ENCODE measurements at regions not wholly inside any gene's neighbourhood (a gene's known extent, or its start where the extent isn't known, plus 50 kb on each side); places are given as distances from the start of the nearest gene placed in this dataset.

GRCh38 chr2:2758793-2759367 is 427.8 kb upstream of the MYT1L start:
- DNase-seq (ENCODE audit: extremely low read depth, low read depth, low spot score): no peak

GRCh38 chr2:2757764-2758163 is 426.7 kb upstream of the MYT1L start:
- DNase-seq (ENCODE audit: extremely low read depth, low read depth, low spot score): no peak

GRCh38 chr2:2756886-2757285 is 425.8 kb upstream of the MYT1L start:
- DNase-seq (ENCODE audit: extremely low read depth, low read depth, low spot score): no peak

- no peak for DNase-seq (ENCODE audit: extremely low read depth, low read depth, low spot score)
Observed at GRCh38 chr2:2755990-2756389, 424.9 kb upstream of the MYT1L start.

GRCh38 chr2:2754940-2755339 is 423.9 kb upstream of the MYT1L start:
- no peak for DNase-seq (ENCODE audit: extremely low read depth, low read depth, low spot score)

- DNase-seq (ENCODE audit: extremely low read depth, low read depth, low spot score): no peak
Observed at GRCh38 chr2:2751715-2752315, 420.7 kb upstream of the MYT1L start.

- DNase-seq (ENCODE audit: extremely low read depth, low read depth, low spot score): no peak
Observed at GRCh38 chr2:2750867-2751714, 420.0 kb upstream of the MYT1L start.

GRCh38 chr2:2749206-2749598 is 418.1 kb upstream of the MYT1L start:
- no peak for DNase-seq (ENCODE audit: extremely low read depth, low read depth, low spot score)

- DNase-seq (ENCODE audit: extremely low read depth, low read depth, low spot score): no peak
Observed at GRCh38 chr2:2748399-2749205, 417.5 kb upstream of the MYT1L start.

- DNase-seq (ENCODE audit: extremely low read depth, low read depth, low spot score): no peak
Observed at GRCh38 chr2:2747797-2748301, 416.8 kb upstream of the MYT1L start.

- DNase-seq (ENCODE audit: extremely low read depth, low read depth, low spot score): no peak
Observed at GRCh38 chr2:2746731-2747130, 415.7 kb upstream of the MYT1L start.

- no peak for DNase-seq (ENCODE audit: extremely low read depth, low read depth, low spot score)
Observed at GRCh38 chr2:2744958-2745715, 414.1 kb upstream of the MYT1L start.

- no peak for DNase-seq (ENCODE audit: extremely low read depth, low read depth, low spot score)
Observed at GRCh38 chr2:2744107-2744506, 413.0 kb upstream of the MYT1L start.

GRCh38 chr2:2743164-2743571 is 412.1 kb upstream of the MYT1L start:
- DNase-seq (ENCODE audit: extremely low read depth, low read depth, low spot score): no peak

GRCh38 chr2:2742726-2743125 is 411.7 kb upstream of the MYT1L start:
- no peak for DNase-seq (ENCODE audit: extremely low read depth, low read depth, low spot score)

- no peak for DNase-seq (ENCODE audit: extremely low read depth, low read depth, low spot score)
Observed at GRCh38 chr2:2740238-2740775, 409.2 kb upstream of the MYT1L start.

- DNase-seq (ENCODE audit: extremely low read depth, low read depth, low spot score): no peak
Observed at GRCh38 chr2:2739231-2739795, 408.2 kb upstream of the MYT1L start.

- no peak for DNase-seq (ENCODE audit: extremely low read depth, low read depth, low spot score)
Observed at GRCh38 chr2:2738684-2739083, 407.6 kb upstream of the MYT1L start.

GRCh38 chr2:2738276-2738675 is 407.2 kb upstream of the MYT1L start:
- no peak for DNase-seq (ENCODE audit: extremely low read depth, low read depth, low spot score)

GRCh38 chr2:2735041-2735440 is 404.0 kb upstream of the MYT1L start:
- no peak for DNase-seq (ENCODE audit: extremely low read depth, low read depth, low spot score)

Data from glomerular endothelial cell (primary cell).